Neural cell (in vitro differentiated cells): ENCODE measurements at regions not wholly inside any gene's neighbourhood (a gene's known extent, or its start where the extent isn't known, plus 50 kb on each side); places are given as distances from the start of the nearest gene placed in this dataset.

Experiments
- H2AFZ ChIP-seq: fragments of 200-600, 300-800 bp; sonication (generic), shearing (Covaris generic); 2 replicates; pipeline ENCODE4 v1.6.0; 2014; ENCODE audit warnings: low read depth, mild to moderate bottlenecking, antibody characterized with exemption, low read length, moderate library complexity
- H3F3A ChIP-seq: fragments of 200-600 bp; shearing (Covaris generic); 2 replicates; pipeline ENCODE4 v1.6.1; 2016; ENCODE audit warnings: mild to moderate bottlenecking, moderate library complexity, mixed read lengths, antibody characterized with exemption, low read length; ENCODE audit not compliant: insufficient read depth, poor library complexity, severe bottlenecking
- H3K27ac ChIP-seq: fragments of 200-600, 300-800 bp; sonication (generic), shearing (Covaris generic); 2 replicates; pipeline ENCODE4 v1.5.1; 2014; ENCODE audit warnings: mild to moderate bottlenecking, low read length, moderate library complexity
- H3K27me3 ChIP-seq: fragments of 300-800, 200-600 bp; sonication (generic), shearing (Covaris generic); 2 replicates; pipeline ENCODE4 v1.6.0; 2014; ENCODE audit warnings: mild to moderate bottlenecking, low read depth, low read length, moderate library complexity; ENCODE audit not compliant: insufficient read depth
- H3K36me3 ChIP-seq: fragments of 300-800, 200-600 bp; sonication (generic), shearing (Covaris generic); 2 replicates; pipeline ENCODE4 v1.5.1; 2014; ENCODE audit warnings: mild to moderate bottlenecking, antibody characterized with exemption, low read length, moderate library complexity; ENCODE audit not compliant: insufficient read depth
- H3K4me2 ChIP-seq: fragments of 300-800, 200-600 bp; sonication (generic), shearing (Covaris generic); 2 replicates; pipeline ENCODE4 v1.6.0; 2014; ENCODE audit warnings: mild to moderate bottlenecking, low read length
- H3K4me3 ChIP-seq: fragments of 300-800, 200-600 bp; sonication (generic), shearing (Covaris generic); 2 replicates; pipeline ENCODE4 v1.5.1; 2014; ENCODE audit warnings: mild to moderate bottlenecking, low read length, moderate library complexity
- H3K79me2 ChIP-seq: fragments of 200-600 bp; shearing (Covaris generic); replicated peaks from 2 replicates; pipeline ENCODE4 v1.6.0; 2014; ENCODE audit warnings: mild to moderate bottlenecking, low read length, moderate library complexity; ENCODE audit not compliant: insufficient read depth
- H3K9ac ChIP-seq: fragments of 300-800, 200-600 bp; sonication (generic), shearing (Covaris generic); 2 replicates; pipeline ENCODE4 v1.6.1; 2016; ENCODE audit warnings: mild to moderate bottlenecking, low read length, mixed read lengths
- H3K9me2 ChIP-seq: fragments of 200-600 bp; shearing (Covaris generic); 2 replicates; pipeline ENCODE4 v1.6.1; 2016; ENCODE audit warnings: mild to moderate bottlenecking, low read length, mixed read lengths; ENCODE audit not compliant: insufficient read depth
- H3K9me3 ChIP-seq: fragments of 200-600, 300-800 bp; sonication (generic), shearing (Covaris generic); 2 replicates; pipeline ENCODE4 v1.6.1; 2016; ENCODE audit warnings: mild to moderate bottlenecking, mixed run types, low read length, moderate library complexity, mixed read lengths
- H4K20me1 ChIP-seq: fragments of 200-600 bp; shearing (Covaris generic); 2 replicates; pipeline ENCODE4 v1.6.1; 2016; ENCODE audit warnings: mild to moderate bottlenecking, mixed run types; ENCODE audit not compliant: insufficient read depth
- EP300 ChIP-seq: fragments of 450-650 bp; conservative IDR thresholded peaks from 2 replicates; pipeline ENCODE4 v1.6.1; 2014; ENCODE audit warnings: antibody characterized with exemption, mild to moderate bottlenecking, moderate library complexity; ENCODE audit not compliant: poor library complexity, severe bottlenecking
- EZH2 ChIP-seq: fragments of 200-600, 300-800 bp; shearing (Covaris generic), sonication (generic); IDR thresholded peaks from 2 replicates; pipeline ENCODE4 v1.6.1; 2014; ENCODE audit warnings: antibody characterized with exemption, low read length, borderline replicate concordance, mild to moderate bottlenecking; ENCODE audit not compliant: insufficient read depth, poor library complexity, severe bottlenecking
- MXI1 ChIP-seq: fragments of 450-650 bp; conservative IDR thresholded peaks from 2 replicates; pipeline ENCODE4 v1.6.1; 2014; ENCODE audit warnings: antibody characterized with exemption, mild to moderate bottlenecking; ENCODE audit not compliant: poor library complexity, severe bottlenecking
- POLR2AphosphoS5 ChIP-seq: IDR thresholded peaks from 2 replicates; pipeline ENCODE4 v1.6.1; 2012
- RAD21 ChIP-seq: fragments of 450-650 bp; conservative IDR thresholded peaks from 2 replicates; pipeline ENCODE4 v1.6.1; 2014; ENCODE audit warnings: antibody characterized with exemption, mild to moderate bottlenecking, moderate library complexity
- SMC3 ChIP-seq: fragments of 450-650 bp; conservative IDR thresholded peaks from 2 replicates; pipeline ENCODE4 v1.6.1; 2014; ENCODE audit warnings: antibody characterized with exemption, mild to moderate bottlenecking, moderate library complexity; ENCODE audit not compliant: poor library complexity
- TAF1 ChIP-seq: IDR thresholded peaks from 2 replicates; pipeline ENCODE4 v1.6.1; 2012; ENCODE audit warnings: low read depth
- TF ChIP-seq, protein P1 (sequence below): fragments of 450-650 bp; IDR thresholded peaks from 2 replicates; pipeline ENCODE4 v1.5.1; 2014; ENCODE audit warnings: antibody characterized with exemption, mild to moderate bottlenecking, moderate library complexity; ENCODE audit not compliant: poor library complexity, severe bottlenecking
- TF ChIP-seq, protein P2 (sequence below): IDR thresholded peaks from 2 replicates; pipeline ENCODE4 v1.6.1; 2012; ENCODE audit warnings: borderline replicate concordance

DNA sequence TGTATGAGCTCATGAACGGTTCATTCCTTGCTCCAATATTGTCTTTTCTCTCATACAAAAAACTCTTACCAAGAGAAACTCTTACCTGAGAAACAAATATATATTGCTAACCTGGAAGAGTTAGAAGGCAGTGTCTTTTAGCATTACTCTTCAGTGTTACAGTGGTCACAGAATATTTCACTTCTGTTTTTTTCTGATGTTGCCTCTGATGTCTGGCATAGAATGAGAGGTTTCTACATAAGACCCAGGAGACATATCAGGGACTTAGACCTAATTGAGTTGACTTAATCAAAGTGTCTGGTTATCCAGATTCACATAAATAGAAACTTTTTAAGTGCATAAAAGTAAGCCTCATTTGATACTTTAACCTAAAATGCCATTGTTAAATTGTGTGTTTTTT lies 923.8 kb downstream of the TTLL7 start:
- H4K20me1 ChIP-seq, result no peaks in the 10 kb centered on the region
- no peaks in the 10 kb centered on the region for H3K36me3 ChIP-seq
- H3K27ac ChIP-seq, result no peak overlapping the region
- H3F3A ChIP-seq, result no peaks in the 10 kb centered on the region
- H3K9me3 ChIP-seq, result no peaks in the 10 kb centered on the region
- H3K9me2 ChIP-seq, result no peaks in the 10 kb centered on the region
- no peak overlapping the region for H3K9ac ChIP-seq
- no peak overlapping the region for H2AFZ ChIP-seq
- H3K4me2 ChIP-seq, result no peak overlapping the region
- no peaks in the 10 kb centered on the region for H3K27me3 ChIP-seq
- no peak overlapping the region for H3K4me3 ChIP-seq
- TF ChIP-seq, protein P1, sequence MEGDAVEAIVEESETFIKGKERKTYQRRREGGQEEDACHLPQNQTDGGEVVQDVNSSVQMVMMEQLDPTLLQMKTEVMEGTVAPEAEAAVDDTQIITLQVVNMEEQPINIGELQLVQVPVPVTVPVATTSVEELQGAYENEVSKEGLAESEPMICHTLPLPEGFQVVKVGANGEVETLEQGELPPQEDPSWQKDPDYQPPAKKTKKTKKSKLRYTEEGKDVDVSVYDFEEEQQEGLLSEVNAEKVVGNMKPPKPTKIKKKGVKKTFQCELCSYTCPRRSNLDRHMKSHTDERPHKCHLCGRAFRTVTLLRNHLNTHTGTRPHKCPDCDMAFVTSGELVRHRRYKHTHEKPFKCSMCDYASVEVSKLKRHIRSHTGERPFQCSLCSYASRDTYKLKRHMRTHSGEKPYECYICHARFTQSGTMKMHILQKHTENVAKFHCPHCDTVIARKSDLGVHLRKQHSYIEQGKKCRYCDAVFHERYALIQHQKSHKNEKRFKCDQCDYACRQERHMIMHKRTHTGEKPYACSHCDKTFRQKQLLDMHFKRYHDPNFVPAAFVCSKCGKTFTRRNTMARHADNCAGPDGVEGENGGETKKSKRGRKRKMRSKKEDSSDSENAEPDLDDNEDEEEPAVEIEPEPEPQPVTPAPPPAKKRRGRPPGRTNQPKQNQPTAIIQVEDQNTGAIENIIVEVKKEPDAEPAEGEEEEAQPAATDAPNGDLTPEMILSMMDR, result no peak
- TF ChIP-seq SMC3 (no peak), EP300 (no peak)
- no peaks in the 10 kb centered on the region for H3K79me2 ChIP-seq

DNA sequence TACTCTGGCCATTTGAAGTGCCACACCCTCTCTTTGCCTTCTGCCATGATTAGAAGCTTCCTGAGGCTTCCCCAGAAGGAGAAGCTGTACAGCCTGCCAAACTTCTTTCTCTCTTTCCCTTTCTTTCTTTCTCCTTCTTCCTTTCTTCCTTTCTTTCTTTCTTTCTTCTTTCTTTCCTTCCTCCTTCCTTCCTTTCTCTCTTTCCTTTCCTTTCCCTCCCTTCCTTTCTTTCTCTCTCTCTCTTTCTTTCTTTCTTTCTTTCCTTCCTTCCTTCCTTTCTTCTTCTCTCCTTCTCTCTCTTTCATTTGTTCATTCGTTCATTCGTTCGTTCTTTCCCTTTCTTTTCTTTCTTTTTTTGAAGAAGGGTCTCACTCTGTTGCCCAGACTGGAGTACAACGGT lies 931.0 kb downstream of the TTLL7 start:
- H3K36me3 ChIP-seq, result no peaks in the 10 kb centered on the region
- H3K4me3 ChIP-seq, result no peak overlapping the region
- H3K9me3 ChIP-seq, result no peaks in the 10 kb centered on the region
- no peaks in the 10 kb centered on the region for H3K9me2 ChIP-seq
- H3K79me2 ChIP-seq, result no peaks in the 10 kb centered on the region
- H3K27me3 ChIP-seq, result no peaks in the 10 kb centered on the region
- no peak overlapping the region for H3K27ac ChIP-seq
- TF ChIP-seq EZH2 (no peak), SMC3 (no peak), MXI1 (no peak), TAF1 (no peak)
- H4K20me1 ChIP-seq, result no peaks in the 10 kb centered on the region
- no peak overlapping the region for H2AFZ ChIP-seq
- no peak overlapping the region for H3K4me2 ChIP-seq
- no peaks in the 10 kb centered on the region for H3F3A ChIP-seq
- no peak overlapping the region for H3K9ac ChIP-seq

DNA sequence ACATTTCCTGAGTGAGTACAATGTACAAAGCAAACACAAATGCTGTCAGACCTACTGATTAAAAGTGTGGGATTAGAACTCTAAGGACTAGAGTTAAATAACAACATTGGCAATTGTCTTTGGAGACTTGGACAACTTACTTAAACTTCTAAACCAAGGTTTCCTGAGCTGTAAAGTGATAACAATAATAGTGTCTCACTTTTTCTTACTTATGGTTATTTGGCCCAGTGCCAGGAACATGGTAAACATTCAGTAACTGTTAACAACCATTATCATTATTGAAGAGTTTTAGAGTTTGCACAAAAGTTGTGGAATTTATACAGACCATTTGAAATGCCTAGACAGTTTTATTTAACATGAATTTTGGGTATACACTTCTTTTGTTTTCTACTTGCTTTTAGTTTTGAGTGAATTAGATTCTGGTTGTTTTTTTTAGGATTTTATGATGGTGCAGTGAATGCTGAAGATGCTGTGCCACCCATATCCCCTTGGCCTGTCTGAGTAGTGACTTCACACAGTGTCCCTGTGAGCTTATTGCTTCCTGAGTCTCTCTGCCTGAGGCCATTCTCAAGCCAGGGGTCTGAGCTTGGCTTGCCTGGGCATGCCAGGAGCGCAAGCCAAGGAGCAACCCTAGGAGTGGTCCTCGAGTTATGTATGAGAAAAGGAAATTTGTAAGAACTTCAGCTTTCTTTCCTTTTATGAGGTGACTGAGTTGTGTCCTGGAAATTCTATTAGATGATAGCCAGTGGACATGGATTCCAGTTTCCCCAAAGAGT lies 932.8 kb downstream of the TTLL7 start:
- no peak overlapping the region for H3K4me3 ChIP-seq
- H3K4me2 ChIP-seq, result no peak overlapping the region
- no peaks in the 10 kb centered on the region for H3K27me3 ChIP-seq
- no peaks in the 10 kb centered on the region for H3K9me2 ChIP-seq
- H4K20me1 ChIP-seq, result no peaks in the 10 kb centered on the region
- H3K79me2 ChIP-seq, result no peaks in the 10 kb centered on the region
- no peaks in the 10 kb centered on the region for H3K9me3 ChIP-seq
- H3K36me3 ChIP-seq, result no peaks in the 10 kb centered on the region
- no peak overlapping the region for H3K27ac ChIP-seq
- H2AFZ ChIP-seq, result no peak overlapping the region
- H3K9ac ChIP-seq, result no peak overlapping the region
- H3F3A ChIP-seq, result no peaks in the 10 kb centered on the region
- TF ChIP-seq RAD21, result no peak
- TF ChIP-seq POLR2AphosphoS5, result no peak
- TF ChIP-seq, protein P1, result no peak
- no peak for TF ChIP-seq EP300
- no peak for TF ChIP-seq SMC3
- TF ChIP-seq, protein P2, sequence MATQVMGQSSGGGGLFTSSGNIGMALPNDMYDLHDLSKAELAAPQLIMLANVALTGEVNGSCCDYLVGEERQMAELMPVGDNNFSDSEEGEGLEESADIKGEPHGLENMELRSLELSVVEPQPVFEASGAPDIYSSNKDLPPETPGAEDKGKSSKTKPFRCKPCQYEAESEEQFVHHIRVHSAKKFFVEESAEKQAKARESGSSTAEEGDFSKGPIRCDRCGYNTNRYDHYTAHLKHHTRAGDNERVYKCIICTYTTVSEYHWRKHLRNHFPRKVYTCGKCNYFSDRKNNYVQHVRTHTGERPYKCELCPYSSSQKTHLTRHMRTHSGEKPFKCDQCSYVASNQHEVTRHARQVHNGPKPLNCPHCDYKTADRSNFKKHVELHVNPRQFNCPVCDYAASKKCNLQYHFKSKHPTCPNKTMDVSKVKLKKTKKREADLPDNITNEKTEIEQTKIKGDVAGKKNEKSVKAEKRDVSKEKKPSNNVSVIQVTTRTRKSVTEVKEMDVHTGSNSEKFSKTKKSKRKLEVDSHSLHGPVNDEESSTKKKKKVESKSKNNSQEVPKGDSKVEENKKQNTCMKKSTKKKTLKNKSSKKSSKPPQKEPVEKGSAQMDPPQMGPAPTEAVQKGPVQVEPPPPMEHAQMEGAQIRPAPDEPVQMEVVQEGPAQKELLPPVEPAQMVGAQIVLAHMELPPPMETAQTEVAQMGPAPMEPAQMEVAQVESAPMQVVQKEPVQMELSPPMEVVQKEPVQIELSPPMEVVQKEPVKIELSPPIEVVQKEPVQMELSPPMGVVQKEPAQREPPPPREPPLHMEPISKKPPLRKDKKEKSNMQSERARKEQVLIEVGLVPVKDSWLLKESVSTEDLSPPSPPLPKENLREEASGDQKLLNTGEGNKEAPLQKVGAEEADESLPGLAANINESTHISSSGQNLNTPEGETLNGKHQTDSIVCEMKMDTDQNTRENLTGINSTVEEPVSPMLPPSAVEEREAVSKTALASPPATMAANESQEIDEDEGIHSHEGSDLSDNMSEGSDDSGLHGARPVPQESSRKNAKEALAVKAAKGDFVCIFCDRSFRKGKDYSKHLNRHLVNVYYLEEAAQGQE, result no peak
- no peak for TF ChIP-seq TAF1
- TF ChIP-seq MXI1, result no peak
- no peak for TF ChIP-seq EZH2
